Brain microvascular endothelial cell (primary cell): ENCODE measurements at regions not wholly inside any gene's neighbourhood (a gene's known extent, or its start where the extent isn't known, plus 50 kb on each side); places are given as distances from the start of the nearest gene placed in this dataset.

Experiments used
- DNase-seq: peaks from one replicate; pipeline ENCODE4 v3.0.0-alpha.2; 2020
- H3K27ac ChIP-seq: fragments of 250-450 bp; sonication (Bioruptor Pico); 2 replicates; pipeline ENCODE4 v1.5.1; 2020; ENCODE audit warnings: mild to moderate bottlenecking, moderate library complexity
- H3K27me3 ChIP-seq: fragments of 250-450 bp; sonication (Bioruptor Pico); replicated peaks from 2 replicates; pipeline ENCODE4 v1.5.1; 2020; ENCODE audit warnings: mild to moderate bottlenecking
- H3K36me3 ChIP-seq: fragments of 250-450 bp; sonication (Bioruptor Pico); replicated peaks from 2 replicates; pipeline ENCODE4 v1.5.1; 2020; ENCODE audit warnings: mild to moderate bottlenecking
- H3K4me3 ChIP-seq: 2 replicates; pipeline ENCODE4 v1.5.1; 2011; ENCODE audit warnings: low read depth, mild to moderate bottlenecking, control low read depth, low read length, moderate library complexity
- in situ Hi-C: cut with HindIII; loops from 2 replicates; pipeline ENCODE4 v1.10.0; 2017; ENCODE audit warnings: low sequenced_read_pairs, low pct_ligation_motif_present
- TF ChIP-seq, protein P1 (sequence below): IDR thresholded peaks from 2 replicates; pipeline ENCODE4 v1.5.1; 2011; ENCODE audit warnings: low read depth, mild to moderate bottlenecking, moderate library complexity, low read length, control low read depth, inconsistent platforms; ENCODE audit errors: missing control alignments

DNA sequence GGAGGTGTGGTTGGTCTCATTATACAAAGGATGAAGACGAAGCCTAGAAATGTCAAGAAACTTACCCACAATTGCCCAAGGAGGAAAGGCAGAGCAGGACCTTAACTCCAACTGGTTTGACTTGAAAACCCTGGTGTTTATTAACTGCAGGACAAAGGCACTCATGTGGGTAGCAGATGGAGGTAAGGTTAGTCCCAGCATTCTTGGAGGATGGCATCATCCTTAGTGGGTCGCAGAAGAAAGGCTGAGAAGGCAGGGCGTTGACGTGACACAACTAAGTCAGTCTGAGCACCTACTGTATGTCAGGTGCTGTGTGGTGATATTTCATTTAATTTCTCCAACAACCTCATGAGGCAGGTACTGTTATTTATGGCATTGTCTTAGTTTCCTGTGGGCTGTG is 101.3 kb downstream of the HAPSTR1 start:
- no peak overlapping the region for H3K27ac ChIP-seq
- in situ Hi-C loops, result no loop called here
- no peak for DNase-seq

DNA sequence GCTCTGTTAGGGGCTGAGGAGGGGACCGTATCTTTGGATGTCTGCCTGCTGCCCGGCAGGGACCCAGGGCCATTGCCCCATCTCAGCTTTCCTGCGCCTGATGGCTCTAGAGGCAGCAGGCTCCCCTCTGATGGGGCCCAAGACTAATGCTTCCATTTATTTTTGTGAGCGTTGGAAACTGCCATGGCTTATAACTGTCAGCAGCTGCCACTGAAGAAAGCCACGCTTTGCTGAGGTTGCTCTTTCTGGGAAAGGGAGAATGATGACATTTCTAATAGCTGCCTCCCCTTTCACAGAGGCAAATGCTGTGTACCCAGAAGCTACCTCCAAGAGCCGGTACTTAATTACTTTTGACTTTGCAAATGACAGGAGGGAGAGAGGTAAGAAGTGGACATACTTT is 103.8 kb downstream of the HAPSTR1 start:
- DNase-seq, result no peak
- Histone ChIP-seq H3K27me3 (no peaks in the 10 kb centered on the region), H3K27ac (no peak overlapping the region), H3K4me3 (no peak overlapping the region), H3K36me3 (no peaks in the 10 kb centered on the region)
- TF ChIP-seq, protein P1, sequence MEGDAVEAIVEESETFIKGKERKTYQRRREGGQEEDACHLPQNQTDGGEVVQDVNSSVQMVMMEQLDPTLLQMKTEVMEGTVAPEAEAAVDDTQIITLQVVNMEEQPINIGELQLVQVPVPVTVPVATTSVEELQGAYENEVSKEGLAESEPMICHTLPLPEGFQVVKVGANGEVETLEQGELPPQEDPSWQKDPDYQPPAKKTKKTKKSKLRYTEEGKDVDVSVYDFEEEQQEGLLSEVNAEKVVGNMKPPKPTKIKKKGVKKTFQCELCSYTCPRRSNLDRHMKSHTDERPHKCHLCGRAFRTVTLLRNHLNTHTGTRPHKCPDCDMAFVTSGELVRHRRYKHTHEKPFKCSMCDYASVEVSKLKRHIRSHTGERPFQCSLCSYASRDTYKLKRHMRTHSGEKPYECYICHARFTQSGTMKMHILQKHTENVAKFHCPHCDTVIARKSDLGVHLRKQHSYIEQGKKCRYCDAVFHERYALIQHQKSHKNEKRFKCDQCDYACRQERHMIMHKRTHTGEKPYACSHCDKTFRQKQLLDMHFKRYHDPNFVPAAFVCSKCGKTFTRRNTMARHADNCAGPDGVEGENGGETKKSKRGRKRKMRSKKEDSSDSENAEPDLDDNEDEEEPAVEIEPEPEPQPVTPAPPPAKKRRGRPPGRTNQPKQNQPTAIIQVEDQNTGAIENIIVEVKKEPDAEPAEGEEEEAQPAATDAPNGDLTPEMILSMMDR, result no peak
- in situ Hi-C loops, result no loop called here

More for the DNA sequence above, 101.3 kb downstream of the HAPSTR1 start:
- TF ChIP-seq, protein P1, result no peak
- Histone ChIP-seq H3K4me3 (no peak overlapping the region), H3K36me3 (no peaks in the 10 kb centered on the region), H3K27me3 (no peaks in the 10 kb centered on the region)

DNA sequence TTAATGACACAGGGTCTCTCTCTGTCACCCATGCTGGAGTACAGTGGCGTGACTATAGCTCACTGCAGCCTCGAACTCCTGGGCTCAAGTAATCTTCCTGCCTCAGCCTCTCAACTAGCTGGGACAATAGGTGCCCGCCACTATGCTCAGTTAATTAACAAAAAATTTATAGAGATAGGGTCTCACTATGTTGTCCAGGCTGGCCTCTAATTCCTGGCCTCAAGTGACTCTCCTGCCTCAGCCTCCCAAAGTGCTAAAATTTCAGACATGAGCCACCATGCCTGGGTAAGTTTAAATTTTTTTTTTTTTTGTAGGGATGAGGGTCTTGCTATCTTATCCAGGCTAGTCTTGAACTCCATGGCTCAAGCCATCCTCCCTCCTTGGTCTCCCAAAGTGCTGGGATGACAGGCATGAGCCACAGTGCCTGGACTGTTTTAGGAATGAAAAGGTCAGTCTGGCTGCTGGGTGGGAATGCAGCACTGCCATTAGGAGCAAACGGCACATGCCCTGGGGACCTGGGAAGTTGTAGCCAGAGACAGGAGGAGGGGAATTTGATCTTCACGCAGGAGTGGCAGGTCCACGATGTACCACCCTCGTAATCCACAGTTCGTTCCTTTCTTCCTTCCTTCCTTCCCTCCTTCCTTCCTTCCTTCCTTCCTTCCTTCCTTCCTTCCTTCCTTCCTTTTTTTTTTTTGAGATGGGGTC is 106.7 kb downstream of the HAPSTR1 start:
- Histone ChIP-seq H3K27me3 (no peaks in the 10 kb centered on the region), H3K4me3 (no peak overlapping the region), H3K36me3 (no peaks in the 10 kb centered on the region), H3K27ac (no peak overlapping the region)
- DNase-seq, result no peak
- in situ Hi-C loops, result no loop called here
- TF ChIP-seq, protein P1, result no peak

DNA sequence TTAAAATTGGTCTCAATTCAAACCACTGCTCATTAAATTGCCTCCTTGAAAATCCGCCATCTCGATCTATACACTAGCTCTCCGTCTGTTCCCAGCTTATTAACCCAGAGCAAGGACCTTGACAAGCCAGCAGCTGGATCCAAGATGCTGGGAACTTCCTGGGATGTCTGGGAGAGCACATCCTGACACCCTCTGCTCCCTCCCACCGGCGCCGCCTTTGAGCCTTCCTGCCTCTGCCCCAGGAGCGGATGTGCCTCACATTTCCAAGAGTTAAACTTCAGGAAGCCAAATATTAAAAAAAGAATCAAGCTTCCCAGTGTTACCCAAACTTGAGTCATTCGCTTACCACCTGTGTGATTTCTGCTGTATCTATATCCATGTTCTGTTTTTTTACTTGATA is 107.9 kb downstream of the HAPSTR1 start:
- no peaks in the 10 kb centered on the region for H3K36me3 ChIP-seq
- no peak for DNase-seq
- H3K27ac ChIP-seq, result no peak overlapping the region
- in situ Hi-C loops, result no loop called here
- H3K27me3 ChIP-seq, result no peaks in the 10 kb centered on the region
- no peak overlapping the region for H3K4me3 ChIP-seq
- TF ChIP-seq, protein P1, result no peak

DNA sequence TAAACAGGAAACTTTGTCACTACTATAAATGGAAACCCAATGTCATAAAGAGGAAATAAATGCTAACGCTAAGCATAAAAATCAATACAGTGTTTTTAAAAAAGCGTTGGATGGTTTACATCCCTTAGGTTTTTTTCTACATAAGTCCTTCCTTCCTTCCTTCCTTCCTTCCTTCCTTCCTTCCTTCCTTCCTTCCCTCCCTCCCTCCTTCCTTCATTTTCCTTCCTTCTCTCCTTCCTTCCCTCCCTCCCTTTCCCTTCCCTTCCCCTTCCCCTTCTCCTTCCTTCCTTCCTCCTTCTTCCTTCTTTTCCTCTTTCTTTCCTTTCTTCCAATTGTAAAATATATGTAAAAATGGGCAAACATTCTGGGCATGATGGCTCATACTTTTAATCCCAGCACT is 108.3 kb downstream of the HAPSTR1 start:
- TF ChIP-seq, protein P1, result no peak
- Histone ChIP-seq H3K27me3 (no peaks in the 10 kb centered on the region), H3K36me3 (no peaks in the 10 kb centered on the region), H3K27ac (no peak overlapping the region), H3K4me3 (no peak overlapping the region)
- in situ Hi-C loops, result no loop called here
- no peak for DNase-seq

DNA sequence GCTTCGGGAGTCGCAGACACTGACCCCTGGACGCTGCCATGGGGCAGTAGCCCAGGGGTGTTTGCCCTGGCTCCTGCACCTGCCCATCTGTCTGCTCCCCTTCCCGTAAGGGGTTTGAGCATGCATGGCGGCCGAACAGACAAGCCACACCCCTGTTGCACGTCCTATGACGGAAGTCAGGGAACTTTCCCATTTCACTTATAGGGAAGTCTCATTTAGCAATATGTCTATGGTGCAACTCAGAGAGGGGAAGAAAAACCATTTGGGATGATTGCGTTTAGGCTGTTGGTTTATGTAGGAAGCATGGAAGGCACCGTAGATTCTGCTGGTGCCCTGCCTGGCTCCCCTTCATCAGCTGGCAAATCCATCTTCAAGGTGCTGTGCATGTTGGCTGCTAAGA is 112.5 kb downstream of the HAPSTR1 start:
- in situ Hi-C loops, result no loop called here
- Histone ChIP-seq H3K36me3 (no peaks in the 10 kb centered on the region), H3K27me3 (no peaks in the 10 kb centered on the region), H3K27ac (no peak overlapping the region), H3K4me3 (no peak overlapping the region)
- TF ChIP-seq, protein P1, result no peak
- no peak for DNase-seq
